RWPE2 (cell line): ENCODE measurements at regions not wholly inside any gene's neighbourhood (a gene's known extent, or its start where the extent isn't known, plus 50 kb on each side); places are given as distances from the start of the nearest gene placed in this dataset.

Experiments used
- ATAC-seq: fragments of 200-7000 bp; cut with Tn5 transposase; 3 replicates; pipeline ENCODE4 v1.9.1; 2021; ENCODE audit warnings: low read depth
- DNase-seq: peaks from one replicate; pipeline ENCODE4 v3.0.0-alpha.2; 2020; ENCODE audit warnings: low spot score
- H3K27ac ChIP-seq: fragments of 450-650 bp; 2 replicates; pipeline ENCODE4 v1.5.1; 2017; ENCODE audit warnings: mild to moderate bottlenecking; ENCODE audit not compliant: poor library complexity, severe bottlenecking
- H3K27me3 ChIP-seq: fragments of 250-450 bp; sonication (Bioruptor Pico); 2 replicates; pipeline ENCODE4 v1.5.1; 2021; ENCODE audit warnings: mild to moderate bottlenecking, moderate library complexity; ENCODE audit not compliant: insufficient read depth, poor library complexity, severe bottlenecking
- H3K36me3 ChIP-seq: fragments of 250-450 bp; sonication (Bioruptor Pico); 2 replicates; pipeline ENCODE4 v1.5.1; 2020; ENCODE audit warnings: low read depth, mild to moderate bottlenecking, moderate library complexity
- H3K4me1 ChIP-seq: fragments of 250-450 bp; sonication (Bioruptor Pico); 2 replicates; pipeline ENCODE4 v1.5.1; 2021; ENCODE audit warnings: mild to moderate bottlenecking, moderate library complexity; ENCODE audit not compliant: insufficient read depth, poor library complexity, severe bottlenecking
- H3K4me3 ChIP-seq: fragments of 250-450 bp; sonication (Bioruptor Pico); 2 replicates; pipeline ENCODE4 v1.5.1; 2021; ENCODE audit warnings: mild to moderate bottlenecking, moderate library complexity; ENCODE audit not compliant: severe bottlenecking
- H3K9me3 ChIP-seq: fragments of 250-450 bp; sonication (Bioruptor Pico); 2 replicates; pipeline ENCODE4 v1.5.1; 2021; ENCODE audit warnings: mild to moderate bottlenecking, moderate library complexity; ENCODE audit not compliant: severe bottlenecking
- TF ChIP-seq, protein P1 (sequence below): fragments of 450-650 bp; IDR thresholded peaks from one replicate; pipeline ENCODE4 v1.5.1; 2017; ENCODE audit warnings: mild to moderate bottlenecking, moderate library complexity; ENCODE audit not compliant: poor library complexity, severe bottlenecking

DNA sequence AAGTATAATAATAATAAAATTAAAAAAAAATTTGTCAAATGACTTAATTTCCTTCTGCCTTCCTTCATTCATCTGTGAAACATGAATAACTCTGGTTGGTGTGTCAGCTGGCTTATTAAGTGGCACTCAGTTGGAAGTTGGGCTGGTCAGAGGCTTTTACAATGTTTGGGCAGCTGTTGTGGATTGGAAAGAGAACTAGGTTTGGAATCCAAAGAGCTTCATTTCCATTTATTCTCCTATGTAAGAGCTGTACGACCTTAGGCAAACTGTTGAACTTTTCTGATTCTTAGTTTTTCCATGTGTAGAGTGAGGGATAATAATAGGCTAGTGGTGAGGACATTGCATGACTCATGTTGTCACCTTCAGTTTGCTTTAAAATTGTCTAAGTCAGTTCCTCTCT lies 606.7 kb downstream of the PDCD6IP start:
- no peak for ATAC-seq
- Histone ChIP-seq H3K9me3 (no peaks in the 10 kb centered on the region), H3K36me3 (no peaks in the 10 kb centered on the region), H3K4me3 (no peak overlapping the region), H3K27ac (no peak overlapping the region), H3K4me1 (no peaks in the 10 kb centered on the region), H3K27me3 (no peaks in the 10 kb centered on the region)
- TF ChIP-seq, protein P1, sequence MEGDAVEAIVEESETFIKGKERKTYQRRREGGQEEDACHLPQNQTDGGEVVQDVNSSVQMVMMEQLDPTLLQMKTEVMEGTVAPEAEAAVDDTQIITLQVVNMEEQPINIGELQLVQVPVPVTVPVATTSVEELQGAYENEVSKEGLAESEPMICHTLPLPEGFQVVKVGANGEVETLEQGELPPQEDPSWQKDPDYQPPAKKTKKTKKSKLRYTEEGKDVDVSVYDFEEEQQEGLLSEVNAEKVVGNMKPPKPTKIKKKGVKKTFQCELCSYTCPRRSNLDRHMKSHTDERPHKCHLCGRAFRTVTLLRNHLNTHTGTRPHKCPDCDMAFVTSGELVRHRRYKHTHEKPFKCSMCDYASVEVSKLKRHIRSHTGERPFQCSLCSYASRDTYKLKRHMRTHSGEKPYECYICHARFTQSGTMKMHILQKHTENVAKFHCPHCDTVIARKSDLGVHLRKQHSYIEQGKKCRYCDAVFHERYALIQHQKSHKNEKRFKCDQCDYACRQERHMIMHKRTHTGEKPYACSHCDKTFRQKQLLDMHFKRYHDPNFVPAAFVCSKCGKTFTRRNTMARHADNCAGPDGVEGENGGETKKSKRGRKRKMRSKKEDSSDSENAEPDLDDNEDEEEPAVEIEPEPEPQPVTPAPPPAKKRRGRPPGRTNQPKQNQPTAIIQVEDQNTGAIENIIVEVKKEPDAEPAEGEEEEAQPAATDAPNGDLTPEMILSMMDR, result no peak
- DNase-seq, result no peak

DNA sequence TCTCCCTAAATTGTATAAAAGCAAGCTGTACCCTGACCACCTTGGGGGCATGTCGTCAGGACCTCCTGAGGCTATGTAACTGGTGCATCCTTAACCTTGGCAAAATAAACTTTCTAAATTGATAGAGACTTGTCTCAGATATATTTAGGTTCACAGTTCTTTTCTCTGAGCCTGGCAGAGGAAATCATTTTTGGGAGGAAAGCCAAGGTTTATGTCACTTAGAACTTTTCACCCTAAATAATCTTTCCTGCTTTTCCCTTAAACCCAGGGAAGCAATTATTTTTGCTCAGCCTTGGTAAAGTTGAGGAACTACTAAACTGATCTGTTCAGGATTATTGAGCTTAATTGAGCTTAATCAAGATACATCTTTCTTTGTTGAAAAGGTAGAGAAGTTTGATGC lies 608.9 kb downstream of the PDCD6IP start:
- H3K27me3 ChIP-seq, result no peaks in the 10 kb centered on the region
- H3K4me3 ChIP-seq, result no peak overlapping the region
- H3K36me3 ChIP-seq, result no peaks in the 10 kb centered on the region
- H3K9me3 ChIP-seq, result no peaks in the 10 kb centered on the region
- no peak overlapping the region for H3K27ac ChIP-seq
- TF ChIP-seq, protein P1, result no peak
- DNase-seq (no peak), ATAC-seq (no peak)
- no peaks in the 10 kb centered on the region for H3K4me1 ChIP-seq

DNA sequence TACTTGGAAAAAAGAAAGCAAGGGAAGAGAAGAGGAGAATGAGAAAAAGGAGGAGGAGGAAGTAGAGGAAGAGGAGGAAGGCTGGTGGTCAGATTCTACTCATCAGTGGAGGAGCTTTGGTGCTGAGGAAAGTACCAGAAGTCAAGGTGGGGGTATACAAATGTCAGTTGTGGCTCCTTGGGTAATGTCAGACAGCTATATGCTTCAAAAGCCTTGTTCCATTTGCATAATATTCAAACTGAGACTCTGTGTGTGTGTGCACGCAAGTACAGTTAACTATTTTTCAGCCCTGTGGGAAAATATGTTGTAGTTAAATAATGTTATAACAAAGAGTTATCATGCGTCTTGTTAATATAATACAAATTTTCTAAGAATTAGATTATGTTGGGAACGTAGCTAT lies 609.7 kb downstream of the PDCD6IP start:
- no peaks in the 10 kb centered on the region for H3K9me3 ChIP-seq
- no peak overlapping the region for H3K4me3 ChIP-seq
- H3K36me3 ChIP-seq, result no peaks in the 10 kb centered on the region
- TF ChIP-seq, protein P1, result no peak
- no peaks in the 10 kb centered on the region for H3K27me3 ChIP-seq
- ATAC-seq (no peak), DNase-seq (no peak)
- H3K27ac ChIP-seq, result no peak overlapping the region
- no peaks in the 10 kb centered on the region for H3K4me1 ChIP-seq

DNA sequence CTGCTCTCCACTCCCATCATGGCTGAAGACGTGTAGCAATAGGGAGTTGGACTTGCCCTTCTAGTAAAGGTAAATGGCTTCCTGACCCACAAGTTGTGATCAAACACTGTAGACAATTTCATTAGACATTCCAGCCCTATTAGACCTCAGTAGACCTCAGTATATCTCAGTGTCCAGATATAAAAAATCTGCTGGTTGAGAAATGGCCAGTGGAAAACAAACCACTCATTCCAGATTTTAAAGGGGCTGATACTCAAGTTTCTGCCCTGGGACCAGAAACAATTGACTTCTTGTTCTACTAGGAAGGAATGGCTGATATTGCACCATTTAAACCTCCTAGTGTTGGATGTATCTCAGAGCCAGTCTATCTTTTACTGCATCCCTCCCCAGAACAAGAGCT lies 613.2 kb downstream of the PDCD6IP start:
- no peak for DNase-seq
- Histone ChIP-seq H3K36me3 (no peaks in the 10 kb centered on the region), H3K4me3 (no peak overlapping the region), H3K9me3 (no peaks in the 10 kb centered on the region), H3K4me1 (no peaks in the 10 kb centered on the region), H3K27me3 (no peaks in the 10 kb centered on the region), H3K27ac (no peak overlapping the region)
- no peak for ATAC-seq
- TF ChIP-seq, protein P1, result no peak

DNA sequence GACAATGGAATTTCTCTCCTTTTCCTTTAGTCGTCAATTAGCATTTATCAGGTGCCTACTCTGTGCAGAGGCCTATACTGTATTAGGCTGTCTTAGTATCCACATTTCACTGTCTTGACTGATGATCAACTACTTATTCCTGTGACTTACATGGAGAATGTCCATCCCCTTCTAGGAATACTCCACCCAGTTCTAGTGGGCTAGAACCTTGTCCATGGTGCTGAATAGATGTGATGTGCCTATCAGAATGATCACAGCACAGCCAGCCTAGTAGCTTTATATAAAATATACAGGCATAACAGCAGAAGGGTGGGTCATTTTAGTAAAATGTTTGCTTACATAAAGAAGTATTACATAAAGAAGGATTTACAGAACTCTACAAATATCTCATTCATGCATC lies 621.4 kb downstream of the PDCD6IP start:
- Histone ChIP-seq H3K4me3 (no peak overlapping the region), H3K27ac (no peak overlapping the region), H3K4me1 (no peaks in the 10 kb centered on the region), H3K9me3 (no peaks in the 10 kb centered on the region), H3K27me3 (no peaks in the 10 kb centered on the region), H3K36me3 (no peaks in the 10 kb centered on the region)
- ATAC-seq (no peak), DNase-seq (no peak)
- TF ChIP-seq, protein P1, result no peak
